Endothelial cell of umbilical vein (primary cell): ENCODE measurements at regions not wholly inside any gene's neighbourhood (a gene's known extent, or its start where the extent isn't known, plus 50 kb on each side); places are given as distances from the start of the nearest gene placed in this dataset.

Experiments used
- BruUV-seq: library from RNA; stranded (reverse); fragments of 400-500 nt; replicated peaks from 2 replicates; lab custom pipeline; 2021; lab: Mats Ljungman, UMichigan
- CTCF ChIA-PET: fragments of 300-600, 350-600 bp; sonication (Branson Sonifier 250); formaldehyde crosslinking; loops from one replicate; lab custom pipeline; 2021; ENCODE audit warnings: antibody characterized with exemption, inconsistent platforms; lab: Charles Lee
- POLR2A ChIA-PET: fragments of 300-600, 350-600 bp; sonication (Branson Sonifier 250); formaldehyde crosslinking; loops from one replicate; lab custom pipeline; 2021; ENCODE audit warnings: antibody characterized with exemption, inconsistent platforms; lab: Charles Lee
- DNase-seq: peaks from one replicate; pipeline ENCODE4 v3.0.0-alpha.2; 2011; ENCODE audit warnings: low read depth, low spot score
- FAIRE-seq: peaks from 2 replicates; lab custom pipeline; 2011; peaks lifted over from hg19 to GRCh38; lab: Jason Lieb, UNC
- H2AFZ ChIP-seq: 2 replicates; pipeline ENCODE4 v1.6.0; 2012; ENCODE audit warnings: low read depth, low read length, control low read depth, inconsistent platforms
- H3K27ac ChIP-seq: 2 replicates; pipeline ENCODE4 v1.5.1; 2011; ENCODE audit warnings: low read depth, mild to moderate bottlenecking, control low read depth, low read length, moderate library complexity; ENCODE audit not compliant: insufficient read depth
- H3K27me3 ChIP-seq, 2 experiments: 2 replicates each; pipeline versions ENCODE4 v1.6.0 to v1.6.1; 2011; ENCODE audit warnings: low read length in 2 of 2, mixed read lengths in 1 of 2; ENCODE audit not compliant: control insufficient read depth in 2 of 2, insufficient read depth in 2 of 2
- H3K36me3 ChIP-seq, 2 experiments: 2 replicates in 1 of 2; 3 replicates in 1 of 2; pipeline ENCODE4 v1.5.1; 2011; ENCODE audit warnings: low read length in 2 of 2, mild to moderate bottlenecking in 1 of 2, moderate library complexity in 1 of 2; ENCODE audit not compliant: control insufficient read depth in 2 of 2, insufficient read depth in 2 of 2; ENCODE audit errors: extremely low read depth in 1 of 2
- H3K4me1 ChIP-seq: 3 replicates; pipeline ENCODE4 v1.5.1; 2011; ENCODE audit warnings: mild to moderate bottlenecking, low read length; ENCODE audit not compliant: control insufficient read depth, insufficient read depth; ENCODE audit errors: extremely low read depth
- H3K4me2 ChIP-seq: 2 replicates; pipeline ENCODE4 v1.6.1; 2011; ENCODE audit warnings: low read length, control low read depth, mixed read lengths; ENCODE audit not compliant: insufficient read depth
- H3K4me3 ChIP-seq, 3 experiments: fragments of 200-600 bp in 1 of 3; sonication (generic), shearing (Covaris generic) in 1 of 3; replicated peaks in 1 of 3; 2 replicates each; pipeline ENCODE4 v1.5.1; 2011 to 2016; ENCODE audit warnings: control low read depth in 3 of 3, low read length in 3 of 3, mild to moderate bottlenecking in 2 of 3, inconsistent platforms in 1 of 3, low read depth in 1 of 3, moderate library complexity in 1 of 3; ENCODE audit not compliant: insufficient read depth in 1 of 3
- H3K79me2 ChIP-seq: 2 replicates; pipeline ENCODE4 v1.6.0; 2012; ENCODE audit warnings: low read length, inconsistent platforms; ENCODE audit not compliant: control insufficient read depth, insufficient read depth
- H3K9ac ChIP-seq: replicated peaks from 2 replicates; pipeline ENCODE3; 2011; ENCODE audit warnings: low read length, control low read depth; ENCODE audit not compliant: insufficient read depth; ENCODE audit errors: extremely low read depth
- H3K9me1 ChIP-seq: replicated peaks from 3 replicates; pipeline ENCODE4 v1.6.0; 2011; ENCODE audit warnings: mild to moderate bottlenecking, low read length; ENCODE audit not compliant: control insufficient read depth, insufficient read depth; ENCODE audit errors: extremely low read depth
- H3K9me3 ChIP-seq: replicated peaks from 2 replicates; pipeline ENCODE4 v1.5.1; 2012; ENCODE audit warnings: low read length, inconsistent platforms; ENCODE audit not compliant: control insufficient read depth, insufficient read depth
- H4K20me1 ChIP-seq: replicated peaks from 2 replicates; pipeline ENCODE3; 2011; ENCODE audit warnings: mild to moderate bottlenecking, low read length; ENCODE audit not compliant: control insufficient read depth, insufficient read depth; ENCODE audit errors: extremely low read depth
- CTCF ChIP-seq, 2 donors: IDR thresholded peaks; 1 replicate in 1 of 2; 2 replicates in 1 of 2; pipeline ENCODE4 v1.5.1; 2011; ENCODE audit warnings: low read length in 2 of 2, mild to moderate bottlenecking in 2 of 2, moderate library complexity in 2 of 2, control low read depth in 1 of 2, inconsistent platforms in 1 of 2, low read depth in 1 of 2; ENCODE audit not compliant: insufficient read depth in 1 of 2; ENCODE audit errors: extremely low read depth in 1 of 2
- EZH2 ChIP-seq: IDR thresholded peaks from 2 replicates; pipeline ENCODE4 v1.6.1; 2012; ENCODE audit warnings: borderline replicate concordance, low read depth, mild to moderate bottlenecking, moderate library complexity, low read length, inconsistent platforms; ENCODE audit not compliant: severe bottlenecking
- FOS ChIP-seq: IDR thresholded peaks from 2 replicates; pipeline ENCODE4 v1.6.1; 2011; ENCODE audit warnings: mild to moderate bottlenecking, low read length, moderate library complexity, borderline replicate concordance; ENCODE audit not compliant: insufficient read depth
- GATA2 ChIP-seq: IDR thresholded peaks from 2 replicates; pipeline ENCODE4 v1.7.0; 2011; ENCODE audit warnings: low read depth, mild to moderate bottlenecking, moderate library complexity, mixed read lengths, low read length; ENCODE audit not compliant: insufficient read length, insufficient read depth
- JUN ChIP-seq: IDR thresholded peaks from 2 replicates; pipeline ENCODE4 v1.6.1; 2011; ENCODE audit warnings: borderline replicate concordance, low read depth; ENCODE audit not compliant: insufficient read length, insufficient read depth
- MAX ChIP-seq: IDR thresholded peaks from 2 replicates; pipeline ENCODE4 v1.6.1; 2011; ENCODE audit not compliant: insufficient read depth, insufficient read length
- MYC ChIP-seq: IDR thresholded peaks from one replicate; pipeline ENCODE4 v1.6.1; 2011; ENCODE audit warnings: mild to moderate bottlenecking, low read depth, low read length
- POLR2A ChIP-seq: IDR thresholded peaks from 2 replicates; pipeline ENCODE4 v1.6.1; 2012; ENCODE audit warnings: low read depth, mild to moderate bottlenecking, control low read depth, low read length
- POLR2AphosphoS5 ChIP-seq: IDR thresholded peaks from 2 replicates; pipeline ENCODE4 v1.6.1; 2012; ENCODE audit warnings: low read depth, mild to moderate bottlenecking, control low read depth, low read length, moderate library complexity; ENCODE audit not compliant: insufficient read depth
- dilution Hi-C: fragments of 300-500 bp; cut with MboI; formaldehyde crosslinking; loops from one replicate; pipeline ENCODE4 v1.15.0; 2019; ENCODE audit warnings: low sequenced_read_pairs; ENCODE audit not compliant: extremely low pct_ligation_motif_present
- intact Hi-C: fragments of 100-400 bp; cut with micrococcal nuclease; formaldehyde crosslinking; loops from one replicate; pipeline ENCODE4 v1.10.0; 2022

DNA sequence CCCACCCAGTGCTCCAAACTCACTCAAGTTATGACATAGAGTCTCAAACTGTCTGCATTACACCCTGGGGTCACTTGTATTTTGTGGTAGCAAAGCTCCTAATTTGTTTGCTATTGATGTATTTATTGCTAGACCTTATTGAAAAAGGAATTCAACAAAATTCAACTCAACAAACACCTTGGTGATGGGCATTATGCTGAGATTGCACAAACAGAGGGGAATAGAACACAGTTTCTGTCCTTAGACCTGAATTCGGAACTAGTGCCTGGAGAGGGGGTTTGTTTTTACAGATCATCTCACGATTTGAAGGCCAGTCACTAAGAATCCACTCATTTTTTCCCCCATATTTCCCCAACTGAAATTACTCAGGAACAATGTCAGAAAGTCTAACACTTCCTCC lies 53.5 kb upstream of the MAPK4 start:
- POLR2A ChIA-PET: no interaction called here
- Histone ChIP-seq H3K27me3 (no peaks in the 10 kb centered on the region), H3K4me2 (no peak overlapping the region), H3K4me1 (no peaks in the 10 kb centered on the region), H3K27ac (no peak overlapping the region), H4K20me1 (no peaks in the 10 kb centered on the region), H3K9me1 (no peaks in the 10 kb centered on the region), H3K9me3 (no peaks in the 10 kb centered on the region), H3K9ac (no peak overlapping the region), H3K4me3 (no peak overlapping the region), H3K36me3 (no peaks in the 10 kb centered on the region), H3K79me2 (no peaks in the 10 kb centered on the region), H2AFZ (no peak overlapping the region)
- no TSS peak for BruUV-seq
- DNase-seq (no peak), FAIRE-seq (no peak)
- intact Hi-C loops (no loop called here), dilution Hi-C loops (no loop called here)
- CTCF ChIA-PET: no interaction called here
- no peak for TF ChIP-seq FOS
- TF ChIP-seq EZH2: no peak
- no peak for TF ChIP-seq MAX
- no peak for TF ChIP-seq JUN
- TF ChIP-seq POLR2AphosphoS5: no peak
- TF ChIP-seq MYC: no peak
- no peak for TF ChIP-seq POLR2A
- TF ChIP-seq CTCF (IDR thresholded peaks at IDR 0.05; ENCODE audit: extremely low read depth in 1 of 2, insufficient read depth in 1 of 2, low read depth in 1 of 2, low read length in 2 of 2): no peak
- TF ChIP-seq GATA2: no peak
